ENCODE measurements at regions not wholly inside any gene's neighbourhood (a gene's known extent, or its start where the extent isn't known, plus 50 kb on each side); places are given as distances from the start of the nearest gene placed in this dataset.

DNA sequence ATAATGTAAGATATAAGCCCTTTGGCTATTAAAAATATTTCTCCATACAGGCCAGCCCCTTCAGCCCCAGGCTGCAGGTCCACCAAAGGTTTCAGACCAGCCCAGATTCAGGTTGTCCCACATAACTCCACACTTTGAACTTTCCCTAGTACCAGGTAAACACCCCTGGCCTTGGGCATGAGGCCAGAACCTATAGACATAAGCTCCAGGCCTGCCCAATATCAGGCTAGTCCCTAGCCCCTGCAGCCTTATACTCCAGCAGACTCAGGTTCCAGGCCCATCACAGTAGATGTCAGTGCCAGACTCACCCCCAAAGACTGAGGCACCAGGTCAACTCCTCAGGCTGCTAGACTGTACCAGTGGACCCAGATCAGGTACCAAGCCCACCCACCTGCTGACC is 178.5 kb upstream of the DAAM1 start (continued):
- TF ChIP-seq, protein P1, sequence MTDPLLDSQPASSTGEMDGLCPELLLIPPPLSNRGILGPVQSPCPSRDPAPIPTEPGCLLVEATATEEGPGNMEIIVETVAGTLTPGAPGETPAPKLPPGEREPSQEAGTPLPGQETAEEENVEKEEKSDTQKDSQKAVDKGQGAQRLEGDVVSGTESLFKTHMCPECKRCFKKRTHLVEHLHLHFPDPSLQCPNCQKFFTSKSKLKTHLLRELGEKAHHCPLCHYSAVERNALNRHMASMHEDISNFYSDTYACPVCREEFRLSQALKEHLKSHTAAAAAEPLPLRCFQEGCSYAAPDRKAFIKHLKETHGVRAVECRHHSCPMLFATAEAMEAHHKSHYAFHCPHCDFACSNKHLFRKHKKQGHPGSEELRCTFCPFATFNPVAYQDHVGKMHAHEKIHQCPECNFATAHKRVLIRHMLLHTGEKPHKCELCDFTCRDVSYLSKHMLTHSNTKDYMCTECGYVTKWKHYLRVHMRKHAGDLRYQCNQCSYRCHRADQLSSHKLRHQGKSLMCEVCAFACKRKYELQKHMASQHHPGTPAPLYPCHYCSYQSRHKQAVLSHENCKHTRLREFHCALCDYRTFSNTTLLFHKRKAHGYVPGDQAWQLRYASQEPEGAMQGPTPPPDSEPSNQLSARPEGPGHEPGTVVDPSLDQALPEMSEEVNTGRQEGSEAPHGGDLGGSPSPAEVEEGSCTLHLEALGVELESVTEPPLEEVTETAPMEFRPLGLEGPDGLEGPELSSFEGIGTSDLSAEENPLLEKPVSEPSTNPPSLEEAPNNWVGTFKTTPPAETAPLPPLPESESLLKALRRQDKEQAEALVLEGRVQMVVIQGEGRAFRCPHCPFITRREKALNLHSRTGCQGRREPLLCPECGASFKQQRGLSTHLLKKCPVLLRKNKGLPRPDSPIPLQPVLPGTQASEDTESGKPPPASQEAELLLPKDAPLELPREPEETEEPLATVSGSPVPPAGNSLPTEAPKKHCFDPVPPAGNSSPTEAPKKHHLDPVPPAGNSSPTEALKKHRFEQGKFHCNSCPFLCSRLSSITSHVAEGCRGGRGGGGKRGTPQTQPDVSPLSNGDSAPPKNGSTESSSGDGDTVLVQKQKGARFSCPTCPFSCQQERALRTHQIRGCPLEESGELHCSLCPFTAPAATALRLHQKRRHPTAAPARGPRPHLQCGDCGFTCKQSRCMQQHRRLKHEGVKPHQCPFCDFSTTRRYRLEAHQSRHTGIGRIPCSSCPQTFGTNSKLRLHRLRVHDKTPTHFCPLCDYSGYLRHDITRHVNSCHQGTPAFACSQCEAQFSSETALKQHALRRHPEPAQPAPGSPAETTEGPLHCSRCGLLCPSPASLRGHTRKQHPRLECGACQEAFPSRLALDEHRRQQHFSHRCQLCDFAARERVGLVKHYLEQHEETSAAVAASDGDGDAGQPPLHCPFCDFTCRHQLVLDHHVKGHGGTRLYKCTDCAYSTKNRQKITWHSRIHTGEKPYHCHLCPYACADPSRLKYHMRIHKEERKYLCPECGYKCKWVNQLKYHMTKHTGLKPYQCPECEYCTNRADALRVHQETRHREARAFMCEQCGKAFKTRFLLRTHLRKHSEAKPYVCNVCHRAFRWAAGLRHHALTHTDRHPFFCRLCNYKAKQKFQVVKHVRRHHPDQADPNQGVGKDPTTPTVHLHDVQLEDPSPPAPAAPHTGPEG (CRISPR knock-in tag; IDR thresholded peaks at IDR 0.05) = no peak
- TF ChIP-seq AGO2 (optimal IDR thresholded peaks at IDR 0.05; ENCODE audit: low read depth, low read length) (no peak), ZC3H4 (CRISPR knock-in tag; IDR thresholded peaks at IDR 0.05; ENCODE audit: borderline replicate concordance) (no peak), FOXA3 (CRISPR knock-in tag; IDR thresholded peaks at IDR 0.05) (peak; percentile 92), MED1 (CRISPR knock-in tag; IDR thresholded peaks at IDR 0.05) (peak; percentile 67), PHF8 (CRISPR knock-in tag; IDR thresholded peaks at IDR 0.05) (peak; percentile 29; the same call in 1 of the 2 replicates), ZFAT (CRISPR knock-in tag; conservative IDR thresholded peaks at IDR 0.05) (no peak), XBP1 (CRISPR knock-in tag; IDR thresholded peaks at IDR 0.05) (no peak), ISX (CRISPR knock-in tag; conservative IDR thresholded peaks at IDR 0.05) (no peak), PLRG1 (conservative IDR thresholded peaks at IDR 0.05) (no peak), ZSCAN31 (CRISPR knock-in tag; IDR thresholded peaks at IDR 0.05; ENCODE audit: low read depth) (peak; percentile 78; the same call in 1 of the 2 replicates), KLF13 (CRISPR knock-in tag; IDR thresholded peaks at IDR 0.05) (no peak), ZNF317 (CRISPR knock-in tag; IDR thresholded peaks at IDR 0.05) (0 out of 2 replicates have a peak, but pooled peaks have one; percentile 26), PCBP2 (optimal IDR thresholded peaks at IDR 0.05; ENCODE audit: low read depth, low read length, poor library complexity, severe bottlenecking) (no peak), KAT2B (IDR thresholded peaks at IDR 0.05; ENCODE audit: borderline replicate concordance, low read depth, low read length) (no peak), SMAD1 (CRISPR knock-in tag; IDR thresholded peaks at IDR 0.05; ENCODE audit: borderline replicate concordance, low read depth) (no peak), ZNF468 (CRISPR knock-in tag; IDR thresholded peaks at IDR 0.05) (no peak), MEIS1 (CRISPR knock-in tag; IDR thresholded peaks at IDR 0.05; ENCODE audit: borderline replicate concordance) (no peak; the same call in 1 of the 2 replicates)
- TF ChIP-seq, protein P2, sequence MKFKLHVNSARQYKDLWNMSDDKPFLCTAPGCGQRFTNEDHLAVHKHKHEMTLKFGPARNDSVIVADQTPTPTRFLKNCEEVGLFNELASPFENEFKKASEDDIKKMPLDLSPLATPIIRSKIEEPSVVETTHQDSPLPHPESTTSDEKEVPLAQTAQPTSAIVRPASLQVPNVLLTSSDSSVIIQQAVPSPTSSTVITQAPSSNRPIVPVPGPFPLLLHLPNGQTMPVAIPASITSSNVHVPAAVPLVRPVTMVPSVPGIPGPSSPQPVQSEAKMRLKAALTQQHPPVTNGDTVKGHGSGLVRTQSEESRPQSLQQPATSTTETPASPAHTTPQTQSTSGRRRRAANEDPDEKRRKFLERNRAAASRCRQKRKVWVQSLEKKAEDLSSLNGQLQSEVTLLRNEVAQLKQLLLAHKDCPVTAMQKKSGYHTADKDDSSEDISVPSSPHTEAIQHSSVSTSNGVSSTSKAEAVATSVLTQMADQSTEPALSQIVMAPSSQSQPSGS (CRISPR knock-in tag; IDR thresholded peaks at IDR 0.05) = 0 out of 2 replicates have a peak, but pooled peaks have one; percentile 42
- TF ChIP-seq, protein P3, sequence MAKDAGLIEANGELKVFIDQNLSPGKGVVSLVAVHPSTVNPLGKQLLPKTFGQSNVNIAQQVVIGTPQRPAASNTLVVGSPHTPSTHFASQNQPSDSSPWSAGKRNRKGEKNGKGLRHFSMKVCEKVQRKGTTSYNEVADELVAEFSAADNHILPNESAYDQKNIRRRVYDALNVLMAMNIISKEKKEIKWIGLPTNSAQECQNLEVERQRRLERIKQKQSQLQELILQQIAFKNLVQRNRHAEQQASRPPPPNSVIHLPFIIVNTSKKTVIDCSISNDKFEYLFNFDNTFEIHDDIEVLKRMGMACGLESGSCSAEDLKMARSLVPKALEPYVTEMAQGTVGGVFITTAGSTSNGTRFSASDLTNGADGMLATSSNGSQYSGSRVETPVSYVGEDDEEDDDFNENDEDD (CRISPR knock-in tag; IDR thresholded peaks at IDR 0.05; ENCODE audit: borderline replicate concordance) = no peak
- TF ChIP-seq, protein P4, sequence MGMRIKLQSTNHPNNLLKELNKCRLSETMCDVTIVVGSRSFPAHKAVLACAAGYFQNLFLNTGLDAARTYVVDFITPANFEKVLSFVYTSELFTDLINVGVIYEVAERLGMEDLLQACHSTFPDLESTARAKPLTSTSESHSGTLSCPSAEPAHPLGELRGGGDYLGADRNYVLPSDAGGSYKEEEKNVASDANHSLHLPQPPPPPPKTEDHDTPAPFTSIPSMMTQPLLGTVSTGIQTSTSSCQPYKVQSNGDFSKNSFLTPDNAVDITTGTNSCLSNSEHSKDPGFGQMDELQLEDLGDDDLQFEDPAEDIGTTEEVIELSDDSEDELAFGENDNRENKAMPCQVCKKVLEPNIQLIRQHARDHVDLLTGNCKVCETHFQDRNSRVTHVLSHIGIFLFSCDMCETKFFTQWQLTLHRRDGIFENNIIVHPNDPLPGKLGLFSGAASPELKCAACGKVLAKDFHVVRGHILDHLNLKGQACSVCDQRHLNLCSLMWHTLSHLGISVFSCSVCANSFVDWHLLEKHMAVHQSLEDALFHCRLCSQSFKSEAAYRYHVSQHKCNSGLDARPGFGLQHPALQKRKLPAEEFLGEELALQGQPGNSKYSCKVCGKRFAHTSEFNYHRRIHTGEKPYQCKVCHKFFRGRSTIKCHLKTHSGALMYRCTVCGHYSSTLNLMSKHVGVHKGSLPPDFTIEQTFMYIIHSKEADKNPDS (CRISPR knock-in tag; IDR thresholded peaks at IDR 0.05) = no peak

Measured in HepG2 (cell line).